K562 (cell line): ENCODE measurements at regions not wholly inside any gene's neighbourhood (a gene's known extent, or its start where the extent isn't known, plus 50 kb on each side); places are given as distances from the start of the nearest gene placed in this dataset.

Source experiments
- MGA ChIP-seq: fragments of 450-650 bp; IDR thresholded peaks from 2 replicates; pipeline ENCODE4 v1.6.1; 2016; ENCODE audit warnings: mild to moderate bottlenecking, moderate library complexity

- no peak for TF ChIP-seq MGA
These were observed 195.1 kb upstream of the AUTS2 start (continued) for GRCh38 chr7:69403169-69403568.
